Upper lobe of left lung (tissue), 4 donors: ENCODE measurements at regions not wholly inside any gene's neighbourhood (a gene's known extent, or its start where the extent isn't known, plus 50 kb on each side); places are given as distances from the start of the nearest gene placed in this dataset.

Experiments used
- CTCF ChIP-seq, 6 experiments: fragments of 450-650 bp in 4 of 6; fragments of 200-600 bp in 2 of 6; sonication (generic) in 2 of 6; IDR thresholded peaks; one replicate each; pipeline ENCODE4 v1.5.1; 2016 to 2019; ENCODE audit warnings: antibody characterized with exemption in 6 of 6
- EP300 ChIP-seq, 4 donors: sonication (generic); formaldehyde crosslinking; IDR thresholded peaks; one replicate each; pipeline ENCODE4 v1.5.1; 2017; ENCODE audit warnings: antibody characterized with exemption in 4 of 4, control low read depth in 2 of 4
- POLR2A ChIP-seq, 4 donors: fragments of 450-650 bp; IDR thresholded peaks; one replicate each; pipeline ENCODE4 v1.5.1; 2016 to 2017; ENCODE audit warnings: antibody characterized with exemption in 4 of 4, mild to moderate bottlenecking in 2 of 4

- no peak for TF ChIP-seq CTCF (IDR thresholded peaks at IDR 0.05)
- no peak for TF ChIP-seq POLR2A (IDR thresholded peaks at IDR 0.05)
- no peak for TF ChIP-seq EP300 (IDR thresholded peaks at IDR 0.05)
These were observed 1775.1 kb upstream of the PCDH20 start for GRCh38 chr13:63190742-63191141.
